ENCODE measurements at regions not wholly inside any gene's neighbourhood (a gene's known extent, or its start where the extent isn't known, plus 50 kb on each side); places are given as distances from the start of the nearest gene placed in this dataset.

DNA sequence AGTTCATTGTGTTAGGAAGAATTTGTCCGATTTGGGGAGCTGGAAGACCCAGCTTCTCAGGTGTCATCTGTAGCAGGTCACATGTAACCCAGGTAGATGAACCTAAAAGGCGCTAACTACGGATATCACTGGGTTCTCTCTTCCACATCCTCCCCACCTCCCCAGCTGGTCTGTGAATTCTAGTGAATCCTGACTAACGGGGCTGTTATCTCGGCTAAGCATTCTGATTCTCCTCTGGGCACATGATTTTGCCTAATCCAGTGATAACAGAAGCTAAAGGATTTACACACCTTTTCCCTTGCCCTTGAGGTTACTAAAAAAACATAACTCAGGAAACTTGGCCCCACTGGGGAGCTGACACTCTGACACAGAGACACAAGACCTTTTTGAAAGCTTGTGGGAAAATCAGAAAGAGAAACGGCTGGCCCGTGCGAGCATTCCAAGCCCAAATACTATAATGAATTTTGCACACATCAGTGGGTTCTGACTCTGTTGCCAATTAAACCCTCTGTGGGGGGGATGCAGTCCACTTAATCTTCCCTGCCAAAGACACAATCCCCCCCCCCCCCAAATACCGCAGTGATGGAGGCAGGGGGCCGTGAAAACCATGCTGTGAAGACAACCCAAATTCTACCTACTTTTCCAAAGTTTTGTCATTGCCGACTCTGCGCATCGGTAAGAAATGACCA, 81.0 kb upstream of the FZD10 start:
- TF ChIP-seq EZH2 (IDR thresholded peaks at IDR 0.05; ENCODE audit: borderline replicate concordance, low read depth, low read length, poor library complexity, severe bottlenecking) = no peak
- no peak for TF ChIP-seq CTCF (conservative IDR thresholded peaks at IDR 0.05; ENCODE audit: low read depth, low read length)

Measured in A673 (cell line).